GM12873 (cell line): ENCODE measurements at regions not wholly inside any gene's neighbourhood (a gene's known extent, or its start where the extent isn't known, plus 50 kb on each side); places are given as distances from the start of the nearest gene placed in this dataset.

Experiments
- CTCF ChIP-seq: IDR thresholded peaks from 2 replicates; pipeline ENCODE4 v1.5.1; 2012; ENCODE audit warnings: low read depth, mild to moderate bottlenecking, moderate library complexity, low read length, control low read depth; ENCODE audit not compliant: insufficient read depth; ENCODE audit errors: missing control alignments

GRCh38 chr5:105687493-105687892, 1983.2 kb downstream of the EFNA5 start:
- no peak for TF ChIP-seq CTCF

GRCh38 chr5:105685884-105686283, 1984.9 kb downstream of the EFNA5 start:
- TF ChIP-seq CTCF, result no peak

- no peak for TF ChIP-seq CTCF
Measured at GRCh38 chr5:105684799-105685198, 1985.9 kb downstream of the EFNA5 start.

GRCh38 chr5:105680858-105681475, 1989.8 kb downstream of the EFNA5 start:
- TF ChIP-seq CTCF, result no peak

GRCh38 chr5:105677291-105677690, 1993.4 kb downstream of the EFNA5 start:
- TF ChIP-seq CTCF, result no peak

GRCh38 chr5:105670596-105670995, 2000.1 kb downstream of the EFNA5 start:
- TF ChIP-seq CTCF, result no peak

- TF ChIP-seq CTCF, result no peak
Measured at GRCh38 chr5:105663671-105664070, 2007.1 kb downstream of the EFNA5 start.

- TF ChIP-seq CTCF, result no peak
Measured at GRCh38 chr5:105659396-105659795, 2011.3 kb downstream of the EFNA5 start.
